ENCODE measurements at regions not wholly inside any gene's neighbourhood (a gene's known extent, or its start where the extent isn't known, plus 50 kb on each side); places are given as distances from the start of the nearest gene placed in this dataset.
A peak's percentile ranks its signal among the peaks of the same experiment; 100 is the strongest.

- H3K4me3 ChIP-seq (ENCODE audit: low read depth, low read length) = no peak overlapping the region
- DNase-seq (ENCODE audit: low read depth) = no peak
- TF ChIP-seq MAX (IDR thresholded peaks at IDR 0.05; ENCODE audit: low read depth, low read length) (no peak), POLR2A (IDR thresholded peaks at IDR 0.05; ENCODE audit: extremely low read depth, insufficient read length) (no peak), MYC (IDR thresholded peaks at IDR 0.05; ENCODE audit: low read depth, low read length) (no peak)
- TF ChIP-seq, protein P1, sequence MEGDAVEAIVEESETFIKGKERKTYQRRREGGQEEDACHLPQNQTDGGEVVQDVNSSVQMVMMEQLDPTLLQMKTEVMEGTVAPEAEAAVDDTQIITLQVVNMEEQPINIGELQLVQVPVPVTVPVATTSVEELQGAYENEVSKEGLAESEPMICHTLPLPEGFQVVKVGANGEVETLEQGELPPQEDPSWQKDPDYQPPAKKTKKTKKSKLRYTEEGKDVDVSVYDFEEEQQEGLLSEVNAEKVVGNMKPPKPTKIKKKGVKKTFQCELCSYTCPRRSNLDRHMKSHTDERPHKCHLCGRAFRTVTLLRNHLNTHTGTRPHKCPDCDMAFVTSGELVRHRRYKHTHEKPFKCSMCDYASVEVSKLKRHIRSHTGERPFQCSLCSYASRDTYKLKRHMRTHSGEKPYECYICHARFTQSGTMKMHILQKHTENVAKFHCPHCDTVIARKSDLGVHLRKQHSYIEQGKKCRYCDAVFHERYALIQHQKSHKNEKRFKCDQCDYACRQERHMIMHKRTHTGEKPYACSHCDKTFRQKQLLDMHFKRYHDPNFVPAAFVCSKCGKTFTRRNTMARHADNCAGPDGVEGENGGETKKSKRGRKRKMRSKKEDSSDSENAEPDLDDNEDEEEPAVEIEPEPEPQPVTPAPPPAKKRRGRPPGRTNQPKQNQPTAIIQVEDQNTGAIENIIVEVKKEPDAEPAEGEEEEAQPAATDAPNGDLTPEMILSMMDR (IDR thresholded peaks at IDR 0.05; ENCODE audit: low read depth, low read length) = no peak
Measured at GRCh38 chr10:121263431-121263783, 334.8 kb downstream of the FGFR2 start.

GRCh38 chr10:121265360-121266123 lies 332.7 kb downstream of the FGFR2 start:
- no peak overlapping the region for H3K4me3 ChIP-seq (ENCODE audit: low read depth, low read length)
- DNase-seq (ENCODE audit: low read depth) = no peak
- TF ChIP-seq MYC (IDR thresholded peaks at IDR 0.05; ENCODE audit: low read depth, low read length) (no peak), POLR2A (IDR thresholded peaks at IDR 0.05; ENCODE audit: extremely low read depth, insufficient read length) (no peak), MAX (IDR thresholded peaks at IDR 0.05; ENCODE audit: low read depth, low read length) (no peak)
- TF ChIP-seq, protein P1 (IDR thresholded peaks at IDR 0.05; ENCODE audit: low read depth, low read length) = no peak

DNA sequence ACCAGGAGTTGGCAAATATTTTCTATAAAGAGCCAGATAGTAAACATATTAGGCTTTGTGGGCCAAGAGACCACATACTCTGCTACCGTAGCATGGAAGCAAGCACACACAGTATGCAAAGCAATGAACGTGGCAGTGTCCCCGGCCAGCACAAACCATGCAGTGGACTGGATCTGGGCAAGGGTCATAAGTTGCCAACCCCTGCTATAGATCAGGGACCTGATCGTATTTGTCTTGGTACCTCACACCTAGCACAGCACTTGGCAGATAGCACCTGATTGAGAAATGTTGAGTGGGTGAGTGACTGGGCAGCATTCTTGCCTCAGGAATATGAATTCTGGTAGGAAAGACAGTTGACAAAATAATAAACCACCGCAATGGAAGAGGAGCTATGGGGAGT lies 331.9 kb downstream of the FGFR2 start:
- no peak overlapping the region for H3K4me3 ChIP-seq (ENCODE audit: low read depth, low read length)
- DNase-seq (ENCODE audit: low read depth) = no peak
- TF ChIP-seq, protein P1 (IDR thresholded peaks at IDR 0.05; ENCODE audit: low read depth, low read length) = no peak
- TF ChIP-seq MYC (IDR thresholded peaks at IDR 0.05; ENCODE audit: low read depth, low read length) (no peak), MAX (IDR thresholded peaks at IDR 0.05; ENCODE audit: low read depth, low read length) (no peak), POLR2A (IDR thresholded peaks at IDR 0.05; ENCODE audit: extremely low read depth, insufficient read length) (no peak)

DNA sequence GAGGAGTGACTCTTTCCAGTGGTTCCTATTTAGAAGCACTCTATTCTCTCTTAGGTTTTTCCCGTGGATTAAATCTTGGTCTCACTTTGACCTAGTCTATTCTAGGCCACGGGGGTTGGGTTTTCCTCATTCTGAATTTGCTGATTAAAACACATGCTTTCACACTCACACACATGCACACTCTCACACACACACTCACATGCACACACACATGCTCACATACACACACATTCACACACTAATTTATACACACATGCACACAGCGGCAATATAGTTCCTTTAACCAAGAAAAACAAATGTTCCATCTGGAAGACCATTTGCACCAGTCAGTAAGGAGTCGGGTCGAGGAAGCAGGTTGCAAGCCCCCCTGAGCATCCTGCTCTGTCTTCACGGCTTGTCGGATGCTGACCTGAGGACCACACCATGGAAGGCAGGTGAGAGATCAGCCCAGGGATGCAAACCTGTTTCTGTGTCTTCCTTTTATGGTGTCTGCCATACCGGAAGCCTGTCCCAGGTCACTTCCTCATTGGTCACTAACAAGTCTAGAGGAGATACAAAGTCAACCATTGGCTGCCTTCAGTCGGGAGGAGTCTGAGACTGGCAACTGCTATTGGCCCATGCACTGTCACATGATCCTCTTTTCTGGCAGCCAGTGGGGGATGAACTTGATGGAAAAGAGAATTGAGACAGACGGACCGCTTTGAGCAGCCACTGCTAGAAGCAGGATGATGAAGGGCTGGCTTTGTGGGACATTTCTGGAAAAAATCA lies 330.8 kb downstream of the FGFR2 start:
- no peak overlapping the region for H3K4me3 ChIP-seq (ENCODE audit: low read depth, low read length)
- DNase-seq (ENCODE audit: low read depth) = peak; percentile 6
- TF ChIP-seq POLR2A (IDR thresholded peaks at IDR 0.05; ENCODE audit: extremely low read depth, insufficient read length) (no peak), MYC (IDR thresholded peaks at IDR 0.05; ENCODE audit: low read depth, low read length) (no peak), MAX (IDR thresholded peaks at IDR 0.05; ENCODE audit: low read depth, low read length) (no peak)
- TF ChIP-seq, protein P1 (IDR thresholded peaks at IDR 0.05; ENCODE audit: low read depth, low read length) = no peak

GRCh38 chr10:121268363-121268762 lies 329.9 kb downstream of the FGFR2 start:
- H3K4me3 ChIP-seq (ENCODE audit: low read depth, low read length) = no peak overlapping the region
- TF ChIP-seq, protein P1 (IDR thresholded peaks at IDR 0.05; ENCODE audit: low read depth, low read length) = no peak
- TF ChIP-seq MYC (IDR thresholded peaks at IDR 0.05; ENCODE audit: low read depth, low read length) (no peak), MAX (IDR thresholded peaks at IDR 0.05; ENCODE audit: low read depth, low read length) (no peak), POLR2A (IDR thresholded peaks at IDR 0.05; ENCODE audit: extremely low read depth, insufficient read length) (no peak)
- DNase-seq (ENCODE audit: low read depth) = no peak
